Right hindlimb (tissue), 1 donor: ENCODE measurements at regions not wholly inside any gene's neighbourhood (a gene's known extent, or its start where the extent isn't known, plus 50 kb on each side); places are given as distances from the start of the nearest gene placed in this dataset.

Experiments
- DNase-seq: peaks from one replicate; pipeline ENCODE4 v3.0.0-alpha.2; 2018

DNA sequence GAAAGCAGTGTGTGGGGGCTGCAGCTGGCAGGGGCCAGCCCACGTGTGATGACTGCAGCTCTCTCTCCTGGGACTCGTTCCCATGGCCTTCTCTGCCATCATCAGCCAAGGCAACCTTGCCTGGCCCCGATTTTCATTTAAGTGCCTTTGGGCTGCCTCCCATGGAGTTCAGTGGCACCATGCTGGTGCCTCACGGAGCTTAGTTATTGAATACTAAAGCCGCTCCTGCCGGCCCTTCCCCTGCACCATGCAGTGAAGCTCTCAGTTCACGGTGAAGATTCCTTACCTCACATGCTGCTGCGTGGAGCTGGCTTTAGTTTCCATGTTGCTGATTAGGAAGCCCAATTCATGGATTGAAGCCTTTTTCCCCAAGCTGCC, 141.5 kb upstream of the EEPD1 start:
- DNase-seq, result no peak

DNA sequence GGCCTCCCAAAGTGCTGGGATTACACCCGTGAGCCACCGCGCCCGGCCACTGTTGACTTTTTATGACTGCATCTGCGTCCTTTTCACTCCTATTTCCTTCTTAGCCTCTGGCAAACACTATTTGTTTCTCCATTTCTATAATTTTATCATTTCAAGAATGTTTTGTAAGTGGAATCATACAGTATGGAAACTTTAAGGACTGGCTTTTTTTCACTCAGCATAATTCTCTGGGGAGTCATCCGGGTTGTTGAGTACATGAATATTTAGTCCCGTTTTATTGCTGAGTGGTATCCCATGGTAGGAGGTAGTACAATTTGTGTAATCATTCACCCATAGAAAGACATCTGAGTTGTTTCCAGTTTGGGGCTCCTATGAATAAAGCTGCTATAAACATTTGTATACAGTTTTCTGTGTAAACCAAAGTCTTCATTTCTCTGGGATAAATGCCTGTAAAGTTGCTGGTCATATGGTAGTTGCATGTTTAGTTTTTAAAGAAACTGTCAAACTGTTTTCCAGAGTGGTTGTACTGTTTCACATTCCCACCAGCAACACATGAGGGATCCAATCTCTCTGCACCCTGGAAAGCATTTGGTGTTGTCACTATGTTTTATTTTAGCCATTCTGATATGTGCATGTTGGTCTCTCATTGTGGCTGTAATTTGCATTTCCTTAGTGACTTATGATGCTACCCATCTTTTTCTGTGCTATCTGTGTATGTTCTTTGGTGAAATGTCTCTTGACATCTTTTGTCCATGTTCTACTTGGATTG, 139.6 kb upstream of the EEPD1 start:
- no peak for DNase-seq

- no peak for DNase-seq
These were observed 138.1 kb upstream of the EEPD1 start for GRCh38 chr7:36014961-36015360.

DNA sequence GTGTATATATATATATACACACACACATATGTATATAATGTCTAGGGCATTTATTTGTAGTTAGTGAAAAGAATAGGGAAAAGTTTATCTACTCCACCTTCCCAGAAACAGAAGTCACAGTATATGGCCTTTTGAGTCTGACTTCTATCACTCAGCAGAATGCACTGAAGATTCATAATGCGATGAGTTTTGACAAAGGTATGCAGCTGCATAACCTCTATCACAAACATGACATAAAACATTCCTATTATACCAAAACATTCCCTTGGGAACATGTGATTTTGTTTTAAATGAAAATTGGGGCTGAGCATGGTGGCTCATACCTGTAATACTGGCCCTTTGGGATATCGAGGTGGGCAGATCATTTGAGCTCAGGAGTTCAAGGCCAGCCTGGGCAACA, 137.3 kb upstream of the EEPD1 start:
- no peak for DNase-seq

DNA sequence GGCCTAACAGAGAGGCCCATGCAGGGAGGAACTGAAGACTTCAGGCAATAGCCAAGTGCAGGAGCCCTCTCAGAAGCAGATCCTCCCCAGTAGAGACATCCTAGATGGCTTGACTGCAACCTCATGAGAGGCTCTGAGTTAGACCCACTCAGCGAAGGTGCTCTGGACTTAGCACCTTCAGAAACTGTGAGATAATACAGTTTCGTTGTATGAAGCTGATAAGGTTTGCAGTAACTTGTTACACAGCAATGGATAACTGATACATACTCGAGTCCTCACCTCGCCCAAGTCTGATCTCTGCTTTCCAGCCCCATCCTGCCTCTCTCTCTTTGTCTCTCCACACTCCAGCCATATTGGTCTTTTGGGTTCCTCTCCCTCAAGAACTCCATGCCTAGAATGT, 136.4 kb upstream of the EEPD1 start:
- DNase-seq, result no peak

DNA sequence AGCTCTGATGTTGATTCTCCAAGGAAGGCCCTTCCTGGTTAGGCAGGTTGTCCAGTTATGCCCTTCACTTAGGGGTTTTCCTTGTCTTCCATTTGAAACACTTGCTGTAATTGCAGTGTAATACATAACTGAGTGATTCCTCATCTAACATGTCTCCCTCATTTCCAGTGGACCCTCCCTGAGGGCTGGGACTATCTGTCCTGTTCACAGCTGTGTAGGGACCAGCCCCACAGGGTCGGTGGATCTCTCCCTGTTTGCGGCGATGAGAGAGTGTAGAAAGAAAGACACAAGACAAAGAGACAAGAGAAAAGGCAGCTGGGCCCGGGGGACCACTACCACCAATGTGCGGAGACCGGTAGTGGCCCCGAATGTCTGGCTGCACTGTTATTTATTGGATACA, 135.9 kb upstream of the EEPD1 start:
- no peak for DNase-seq

- no peak for DNase-seq
These were observed 134.1 kb upstream of the EEPD1 start for GRCh38 chr7:36018816-36019484.

- DNase-seq, result no peak
These were observed 133.5 kb upstream of the EEPD1 start for GRCh38 chr7:36019538-36019937.

DNA sequence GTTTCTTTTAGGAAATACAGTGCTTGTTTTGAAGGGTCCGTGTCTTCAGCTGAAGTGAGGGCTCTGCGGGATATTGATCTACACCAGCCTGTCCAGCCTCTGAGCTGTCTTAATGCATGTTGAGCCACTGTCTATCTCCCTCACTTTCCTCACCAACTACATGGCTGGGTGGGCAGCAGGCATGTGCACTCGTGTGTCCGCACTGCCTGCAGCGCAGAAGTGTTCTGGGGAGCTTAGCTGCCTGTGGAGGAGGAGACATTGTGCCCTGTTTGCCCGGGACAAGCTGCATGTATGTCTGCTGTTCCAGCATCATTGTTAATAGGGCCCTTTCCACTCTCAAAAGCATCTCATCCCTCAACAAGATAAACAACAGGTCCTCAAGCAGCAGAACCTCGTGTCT, 133.1 kb upstream of the EEPD1 start:
- no peak for DNase-seq

DNA sequence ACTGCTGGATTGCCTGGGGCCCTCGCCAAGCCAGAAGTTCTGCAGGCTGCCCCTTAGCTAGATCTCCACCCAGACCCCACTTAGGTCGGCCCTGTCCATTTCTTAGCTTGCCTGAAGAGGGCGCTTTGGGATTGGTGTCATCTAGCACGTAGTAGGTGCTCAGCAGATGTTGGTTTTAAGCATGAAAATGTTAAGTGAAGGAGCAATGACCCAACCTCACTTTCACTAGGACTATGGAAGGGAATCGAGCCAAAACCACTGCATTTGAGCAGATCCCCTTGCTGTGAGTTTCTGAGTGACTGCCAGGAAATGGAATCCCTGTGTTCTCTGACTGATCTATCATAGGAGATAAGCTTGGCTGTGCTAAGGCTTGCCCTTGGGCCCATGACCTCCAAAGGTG, 131.7 kb upstream of the EEPD1 start:
- no peak for DNase-seq

DNA sequence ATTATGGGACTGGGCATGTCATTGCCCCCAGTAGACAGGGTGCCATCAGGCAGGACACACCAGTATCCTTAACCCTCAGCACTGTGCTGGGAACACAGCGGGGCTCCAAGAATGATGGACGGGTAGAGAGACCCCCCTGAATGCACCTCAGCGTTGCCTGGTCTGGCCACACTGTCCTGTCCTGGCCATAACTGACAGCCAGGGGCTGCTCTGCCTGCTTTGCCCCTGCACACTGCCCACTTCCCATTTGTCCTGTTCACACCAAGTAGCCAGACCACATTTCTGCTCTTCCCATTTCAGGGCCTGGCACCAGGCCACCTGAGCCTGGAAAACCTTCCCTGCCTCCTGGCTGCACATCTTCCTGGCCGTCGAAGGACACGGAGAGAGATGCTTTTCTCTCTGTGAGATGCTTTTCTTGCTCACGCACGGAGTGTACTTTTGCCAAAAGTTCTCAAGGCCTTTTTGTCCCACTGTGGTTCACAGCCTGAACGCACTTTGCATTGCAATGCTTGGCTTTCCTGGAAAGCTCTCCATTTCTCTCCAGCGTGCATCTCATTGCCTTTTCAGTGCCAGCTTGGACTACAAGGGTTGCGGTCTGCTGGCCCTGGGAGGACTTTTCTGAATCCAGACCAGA, 131.0 kb upstream of the EEPD1 start:
- DNase-seq, result peak; percentile 76

- DNase-seq, result no peak
These were observed 130.0 kb upstream of the EEPD1 start for GRCh38 chr7:36023033-36023560.

DNA sequence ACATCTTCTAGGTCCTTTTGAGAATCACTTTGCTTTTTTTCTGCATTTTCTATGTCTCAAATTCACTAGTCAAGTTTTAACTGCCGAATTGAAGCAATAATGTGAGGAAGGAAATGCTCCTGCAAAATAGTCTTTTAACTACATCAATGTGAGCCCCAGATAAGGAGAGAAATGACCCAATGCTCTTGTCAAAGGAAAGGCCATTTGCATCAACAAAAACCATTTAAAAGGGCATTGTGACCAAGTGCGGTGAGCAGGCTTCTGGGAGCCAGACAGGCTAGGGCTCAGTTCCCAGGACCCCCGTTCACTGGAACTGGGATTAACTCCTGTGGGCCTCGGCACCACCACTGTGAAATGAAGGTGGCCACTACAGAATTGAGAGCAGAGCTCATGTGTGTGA, 127.9 kb upstream of the EEPD1 start:
- no peak for DNase-seq

DNA sequence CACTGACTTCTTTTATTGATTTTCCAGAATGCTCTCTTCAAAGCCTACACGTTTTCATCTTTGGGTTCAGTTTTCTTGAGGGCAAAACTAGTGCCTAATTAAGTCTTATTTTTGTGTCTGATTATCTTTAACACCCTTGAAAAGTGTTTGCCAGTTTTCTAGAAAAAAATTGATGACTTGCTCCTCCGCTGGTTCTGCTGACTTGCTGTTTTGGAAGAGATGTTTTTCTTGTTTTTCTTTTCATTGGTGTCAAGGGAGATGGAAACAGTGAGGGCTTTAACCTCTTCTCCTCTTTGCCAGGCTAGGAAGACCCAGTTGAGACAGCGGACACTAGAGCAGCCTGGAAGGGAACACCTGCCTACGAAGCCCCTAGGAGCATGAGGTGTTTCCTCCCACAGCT, 123.7 kb upstream of the EEPD1 start:
- DNase-seq, result no peak

DNA sequence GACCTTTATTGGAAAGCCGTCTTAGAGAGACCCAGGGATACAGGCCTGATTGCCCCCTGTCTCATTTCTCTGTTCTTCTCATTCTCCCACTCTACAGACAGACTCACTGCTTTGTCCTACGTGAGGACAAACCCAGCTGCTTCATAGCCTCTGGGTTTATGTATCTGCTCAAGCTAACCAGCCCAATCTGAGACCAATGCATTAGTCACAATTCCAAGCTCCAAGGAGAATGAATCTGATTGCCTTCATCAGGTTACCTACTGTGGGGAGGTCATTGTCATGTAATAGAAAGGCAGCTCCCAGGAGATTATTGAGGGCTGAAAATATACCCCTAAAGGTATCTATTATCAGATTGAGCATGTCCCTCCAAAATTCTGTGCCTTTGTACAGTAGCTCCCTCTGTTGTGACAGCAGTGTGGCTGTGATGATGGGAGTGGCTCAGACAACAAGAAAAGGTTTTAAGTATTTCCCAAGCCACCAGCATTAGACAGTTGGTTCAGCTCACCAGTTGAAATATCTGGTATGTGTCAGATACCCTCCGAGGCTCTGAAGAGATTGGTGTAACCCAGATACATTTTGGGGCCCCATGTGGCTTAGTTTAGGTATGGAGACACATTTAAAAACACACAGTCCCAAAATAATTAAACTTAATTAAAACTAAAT, 123.1 kb upstream of the EEPD1 start:
- DNase-seq, result no peak

DNA sequence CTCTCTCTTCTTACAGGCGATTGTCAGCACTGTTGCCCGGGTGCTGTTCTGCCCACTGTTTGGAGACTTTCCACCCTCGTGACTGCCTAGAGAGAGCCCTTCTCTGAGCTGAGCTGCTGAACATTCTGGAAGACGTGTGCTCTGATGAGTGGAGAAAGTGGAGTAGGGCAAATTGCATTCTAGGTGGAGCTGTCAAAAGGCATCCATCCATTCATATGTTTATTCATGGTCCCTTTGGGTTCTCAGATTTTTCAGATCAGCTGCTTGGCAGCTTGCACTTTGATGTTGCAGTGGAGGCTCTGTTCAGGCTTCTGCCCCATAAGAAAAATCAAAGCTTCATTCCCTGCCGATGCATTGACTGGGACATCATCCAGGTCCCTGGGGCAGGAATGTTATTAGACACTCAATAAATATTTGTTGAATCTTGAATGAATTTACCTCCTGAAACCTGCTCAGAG, 120.7 kb upstream of the EEPD1 start:
- no peak for DNase-seq

DNA sequence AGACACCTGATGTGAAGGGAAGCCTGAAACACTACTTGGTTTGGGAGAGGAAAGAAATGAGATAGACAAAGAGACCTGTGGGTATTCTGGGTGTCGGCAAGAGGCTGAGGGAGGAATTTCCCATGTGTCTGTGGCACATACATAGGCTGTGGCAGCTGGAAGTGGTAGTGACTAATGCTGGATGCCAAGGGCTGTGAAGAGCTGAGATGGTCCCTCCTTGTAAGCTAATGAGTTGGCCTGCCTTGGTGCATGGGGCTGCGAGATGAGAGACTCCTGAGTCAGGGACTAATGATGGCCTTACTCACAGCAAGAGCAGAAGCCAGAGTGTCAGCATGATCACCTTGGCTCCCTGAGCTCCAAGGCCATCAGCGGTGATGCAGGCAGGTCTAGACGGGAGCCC, 119.0 kb upstream of the EEPD1 start:
- no peak for DNase-seq

DNA sequence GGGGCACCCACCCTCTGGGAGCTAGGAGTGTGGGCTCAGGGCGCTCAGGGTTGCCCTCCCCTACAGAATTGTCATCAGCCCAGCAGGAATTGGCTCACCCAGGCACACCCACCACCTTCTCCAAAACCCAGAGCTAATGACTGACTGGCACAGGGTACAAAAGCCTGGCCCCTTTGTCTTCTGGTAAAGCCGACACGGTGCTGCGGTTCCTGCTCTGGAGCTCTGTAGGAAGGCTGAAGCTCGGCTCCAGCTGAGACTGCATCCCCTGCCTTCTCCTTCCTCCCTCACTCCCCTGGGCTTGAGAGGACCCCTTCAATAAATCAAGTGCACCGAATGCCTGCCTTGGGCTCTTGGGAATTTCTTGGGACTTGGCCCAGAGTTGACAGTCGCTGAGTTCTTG, 117.9 kb upstream of the EEPD1 start:
- DNase-seq, result no peak

GRCh38 chr7:36036590-36036989, 116.5 kb upstream of the EEPD1 start:
- no peak for DNase-seq

GRCh38 chr7:36037121-36037662, 115.9 kb upstream of the EEPD1 start:
- DNase-seq, result peak; percentile 73

GRCh38 chr7:36038063-36038721, 114.9 kb upstream of the EEPD1 start:
- DNase-seq, result no peak

GRCh38 chr7:36039243-36039642, 113.8 kb upstream of the EEPD1 start:
- no peak for DNase-seq

GRCh38 chr7:36039671-36040070, 113.4 kb upstream of the EEPD1 start:
- no peak for DNase-seq
